Ovary (tissue), 3 donors: ENCODE measurements at regions not wholly inside any gene's neighbourhood (a gene's known extent, or its start where the extent isn't known, plus 50 kb on each side); places are given as distances from the start of the nearest gene placed in this dataset.

ENCODE experiments used
- CTCF ChIP-seq, 3 donors: fragments of 450-650 bp in 2 of 3; fragments of 200-600 bp in 1 of 3; IDR thresholded peaks; one replicate each; pipeline versions ENCODE4 v1.5.1 to v1.8.0; 2016 to 2022; ENCODE audit warnings: antibody characterized with exemption in 3 of 3, mild to moderate bottlenecking in 1 of 3
- POLR2A ChIP-seq: fragments of 450-650 bp; IDR thresholded peaks from one replicate; pipeline ENCODE4 v1.6.1; 2017; ENCODE audit warnings: antibody characterized with exemption, mild to moderate bottlenecking, moderate library complexity
- donor health status: DM: no; HTN: no; CAD: no.

- TF ChIP-seq CTCF (IDR thresholded peaks at IDR 0.05) (no peak), POLR2A (no peak)
Measured at GRCh38 chr6:137775720-137776119, 91.3 kb upstream of the TNFAIP3 start.
